ENCODE measurements at regions not wholly inside any gene's neighbourhood (a gene's known extent, or its start where the extent isn't known, plus 50 kb on each side); places are given as distances from the start of the nearest gene placed in this dataset.
A peak's percentile ranks its signal among the peaks of the same experiment; 100 is the strongest.

- no peaks in the 10 kb centered on the region for H3K9me3 ChIP-seq
- no peaks in the 10 kb centered on the region for H3K36me3 ChIP-seq
- no peak for ATAC-seq
- peaks cover 0 to 5% (median 0%) of the 10 kb centered on the region in 9 donors for H3K4me1 ChIP-seq
- peaks cover 0 to 10% (median 0%) of the 10 kb centered on the region in 7 donors for H3K27me3 ChIP-seq
- no peak overlapping the region for H3K4me3 ChIP-seq
- no peak overlapping the region for H3K27ac ChIP-seq
- intact Hi-C loops (cut with DNase I), result no loop called here
- WGBS, 2 donors, result 91 to 92% methylated on average over 3 of the region's 3 CpGs
- no peak for DNase-seq
- TF ChIP-seq CTCF (IDR thresholded peaks at IDR 0.05), result no peak
These were observed 203.7 kb upstream of the TUT7 start for GRCh38 chr9:86557918-86558317.

- H3K36me3 ChIP-seq, result no peaks in the 10 kb centered on the region
- WGBS, 2 donors, result 68 to 72% methylated on average over 7 of the region's 7 CpGs
- peaks cover 0 to 10% (median 0%) of the 10 kb centered on the region in 7 donors for H3K27me3 ChIP-seq
- no peak for TF ChIP-seq CTCF (IDR thresholded peaks at IDR 0.05)
- ATAC-seq (peak in 3 of 8 donors; percentile 34 to 79 (median 37)), DNase-seq (peak in 1 of 2 donors; percentile 21)
- peaks cover 0 to 5% (median 0%) of the 10 kb centered on the region in 9 donors for H3K4me1 ChIP-seq
- H3K27ac ChIP-seq, result no peak overlapping the region
- H3K9me3 ChIP-seq, result no peaks in the 10 kb centered on the region
- H3K4me3 ChIP-seq, result no peak overlapping the region
- intact Hi-C loops (cut with DNase I), result no loop called here
These were observed 203.0 kb upstream of the TUT7 start for GRCh38 chr9:86557063-86557766.

- Histone ChIP-seq H3K27ac (no peak overlapping the region), H3K9me3 (no peaks in the 10 kb centered on the region), H3K27me3 (peaks cover 0 to 10% (median 0%) of the 10 kb centered on the region in 7 donors), H3K4me1 (peaks cover 0 to 5% (median 0%) of the 10 kb centered on the region in 9 donors), H3K4me3 (no peak overlapping the region), H3K36me3 (no peaks in the 10 kb centered on the region)
- 63 to 77% methylated on average over 2 of the region's 2 CpGs for WGBS, 2 donors
- DNase-seq (no peak), ATAC-seq (no peak)
- intact Hi-C loops (cut with DNase I), result no loop called here
- no peak for TF ChIP-seq CTCF (IDR thresholded peaks at IDR 0.05)
These were observed 201.5 kb upstream of the TUT7 start for GRCh38 chr9:86555661-86556060.

DNA sequence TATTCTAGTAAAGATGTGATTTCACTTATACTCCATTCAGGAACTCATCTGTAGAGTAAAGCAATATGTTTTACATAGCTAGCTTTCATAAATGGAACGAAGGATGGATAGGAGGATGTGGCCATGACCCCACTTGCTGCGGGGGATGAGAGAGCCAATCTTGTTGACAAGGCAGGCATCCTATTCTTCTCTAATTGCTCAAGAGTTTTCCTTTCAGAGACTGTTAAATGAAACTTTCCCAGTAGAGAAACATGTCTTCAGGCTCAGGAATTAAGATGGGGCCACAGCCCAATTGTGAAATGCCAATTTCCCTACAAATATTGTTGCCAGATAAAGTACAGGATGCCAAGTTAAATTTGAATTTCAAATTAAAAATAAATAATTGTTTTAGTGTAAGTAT, 196.2 kb upstream of the TUT7 start:
- Histone ChIP-seq H3K4me1 (no peaks in the 10 kb centered on the region), H3K9me3 (no peaks in the 10 kb centered on the region), H3K27me3 (peaks cover 0 to 7% (median 0%) of the 10 kb centered on the region in 7 donors), H3K36me3 (no peaks in the 10 kb centered on the region), H3K4me3 (no peak overlapping the region), H3K27ac (no peak overlapping the region)
- intact Hi-C loops (cut with DNase I), result no loop called here
- no peak for DNase-seq
- WGBS, 2 donors, result 85% methylated on average over 2 of the region's 2 CpGs
- no peak for ATAC-seq
- TF ChIP-seq CTCF (IDR thresholded peaks at IDR 0.05), result no peak

Measured in heart right ventricle (tissue), 16 donors.